ENCODE measurements at regions not wholly inside any gene's neighbourhood (a gene's known extent, or its start where the extent isn't known, plus 50 kb on each side); places are given as distances from the start of the nearest gene placed in this dataset.

GRCh38 chr4:180669680-180670079, 1573.5 kb upstream of the TENM3 start:
- no peak overlapping the region for H3K4me3 Mint-ChIP-seq
- DNase-seq = no peak
- H3K27me3 Mint-ChIP-seq = no peaks in the 10 kb centered on the region
- H3K36me3 Mint-ChIP-seq = no peaks in the 10 kb centered on the region
- no peak for ATAC-seq (ENCODE audit: low read depth in 2 of 2)
- Histone ChIP-seq H3K9me3 (ENCODE audit: control insufficient read depth in 2 of 2, low read length in 2 of 2) (no peaks in the 10 kb centered on the region), H3K4me3 (ENCODE audit: low read depth, low read length) (no peak overlapping the region), H3K27ac (ENCODE audit: insufficient read depth, low read length, poor library complexity, severe bottlenecking) (no peak overlapping the region), H3K36me3 (ENCODE audit: control insufficient read depth, insufficient read depth, low read length) (no peaks in the 10 kb centered on the region), H3K27me3 (ENCODE audit: control insufficient read depth, insufficient read depth, low read length) (no peaks in the 10 kb centered on the region), H3K4me1 (ENCODE audit: control insufficient read depth, insufficient read depth, low read length, poor library complexity, severe bottlenecking) (no peaks in the 10 kb centered on the region)
- H3K4me1 Mint-ChIP-seq = no peaks in the 10 kb centered on the region
- H3K9me3 Mint-ChIP-seq = peaks cover 0 to 4% (median 1%) of the 10 kb centered on the region in 7 donors
- H3K27ac Mint-ChIP-seq = no peak overlapping the region

- H3K4me1 ChIP-seq (ENCODE audit: control insufficient read depth, insufficient read depth, low read length, poor library complexity, severe bottlenecking) = no peaks in the 10 kb centered on the region
- H3K27ac ChIP-seq (ENCODE audit: insufficient read depth, low read length, poor library complexity, severe bottlenecking) = no peak overlapping the region
- Mint-ChIP-seq H3K36me3 (no peaks in the 10 kb centered on the region), H3K27me3 (no peaks in the 10 kb centered on the region), H3K4me3 (no peak overlapping the region), H3K27ac (no peak overlapping the region), H3K9me3 (peaks cover 0 to 5% (median 3%) of the 10 kb centered on the region in 7 donors), H3K4me1 (no peaks in the 10 kb centered on the region)
- ATAC-seq (ENCODE audit: low read depth in 2 of 2) (no peak), DNase-seq (no peak)
- no peak overlapping the region for H3K4me3 ChIP-seq (ENCODE audit: low read depth, low read length)
- H3K27me3 ChIP-seq (ENCODE audit: control insufficient read depth, insufficient read depth, low read length) = no peaks in the 10 kb centered on the region
- no peaks in the 10 kb centered on the region for H3K9me3 ChIP-seq (ENCODE audit: control insufficient read depth in 2 of 2, low read length in 2 of 2)
- H3K36me3 ChIP-seq (ENCODE audit: control insufficient read depth, insufficient read depth, low read length) = no peaks in the 10 kb centered on the region
Measured at GRCh38 chr4:180674619-180675358, 1568.4 kb upstream of the TENM3 start.

DNA sequence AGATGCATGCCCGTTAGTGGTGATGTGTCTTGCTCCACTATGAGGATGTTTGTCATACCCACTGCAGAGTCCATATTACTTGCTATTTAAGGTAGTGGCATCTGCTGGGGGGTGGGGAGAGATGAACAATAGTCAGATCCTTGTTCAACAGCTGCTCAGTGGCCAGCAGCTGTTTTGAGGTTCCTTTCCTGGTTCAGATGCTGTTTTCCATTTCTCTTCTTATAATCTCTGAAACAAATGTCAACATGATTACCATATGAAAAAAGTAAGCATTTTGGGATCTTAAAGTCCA, 1567.9 kb upstream of the TENM3 start:
- DNase-seq (no peak), ATAC-seq (ENCODE audit: low read depth in 2 of 2) (no peak)
- H3K27me3 Mint-ChIP-seq = no peaks in the 10 kb centered on the region
- H3K27me3 ChIP-seq (ENCODE audit: control insufficient read depth, insufficient read depth, low read length) = no peaks in the 10 kb centered on the region
- H3K4me1 ChIP-seq (ENCODE audit: control insufficient read depth, insufficient read depth, low read length, poor library complexity, severe bottlenecking) = no peaks in the 10 kb centered on the region
- H3K27ac Mint-ChIP-seq = no peak overlapping the region
- H3K36me3 ChIP-seq (ENCODE audit: control insufficient read depth, insufficient read depth, low read length) = no peaks in the 10 kb centered on the region
- no peaks in the 10 kb centered on the region for H3K4me1 Mint-ChIP-seq
- peaks cover 0 to 5% (median 3%) of the 10 kb centered on the region in 7 donors for H3K9me3 Mint-ChIP-seq
- H3K4me3 ChIP-seq (ENCODE audit: low read depth, low read length) = no peak overlapping the region
- H3K36me3 Mint-ChIP-seq = no peaks in the 10 kb centered on the region
- no peak overlapping the region for H3K27ac ChIP-seq (ENCODE audit: insufficient read depth, low read length, poor library complexity, severe bottlenecking)
- no peaks in the 10 kb centered on the region for H3K9me3 ChIP-seq (ENCODE audit: control insufficient read depth in 2 of 2, low read length in 2 of 2)
- H3K4me3 Mint-ChIP-seq = no peak overlapping the region

GRCh38 chr4:180680305-180680704, 1562.9 kb upstream of the TENM3 start:
- H3K36me3 Mint-ChIP-seq = no peaks in the 10 kb centered on the region
- no peaks in the 10 kb centered on the region for H3K36me3 ChIP-seq (ENCODE audit: control insufficient read depth, insufficient read depth, low read length)
- H3K9me3 Mint-ChIP-seq = peaks cover 0 to 13% (median 4%) of the 10 kb centered on the region in 7 donors
- H3K27ac ChIP-seq (ENCODE audit: insufficient read depth, low read length, poor library complexity, severe bottlenecking) = no peak overlapping the region
- H3K4me1 ChIP-seq (ENCODE audit: control insufficient read depth, insufficient read depth, low read length, poor library complexity, severe bottlenecking) = no peaks in the 10 kb centered on the region
- H3K27ac Mint-ChIP-seq = no peak overlapping the region
- no peaks in the 10 kb centered on the region for H3K4me1 Mint-ChIP-seq
- no peak overlapping the region for H3K4me3 ChIP-seq (ENCODE audit: low read depth, low read length)
- H3K27me3 Mint-ChIP-seq = no peaks in the 10 kb centered on the region
- H3K9me3 ChIP-seq (ENCODE audit: control insufficient read depth in 2 of 2, low read length in 2 of 2) = no peaks in the 10 kb centered on the region
- ATAC-seq (ENCODE audit: low read depth in 2 of 2) = no peak
- no peaks in the 10 kb centered on the region for H3K27me3 ChIP-seq (ENCODE audit: control insufficient read depth, insufficient read depth, low read length)
- DNase-seq = no peak
- no peak overlapping the region for H3K4me3 Mint-ChIP-seq

- H3K9me3 ChIP-seq (ENCODE audit: control insufficient read depth in 2 of 2, low read length in 2 of 2) = no peaks in the 10 kb centered on the region
- H3K4me3 ChIP-seq (ENCODE audit: low read depth, low read length) = no peak overlapping the region
- no peak for DNase-seq
- H3K27ac ChIP-seq (ENCODE audit: insufficient read depth, low read length, poor library complexity, severe bottlenecking) = no peak overlapping the region
- no peaks in the 10 kb centered on the region for H3K36me3 Mint-ChIP-seq
- H3K27me3 ChIP-seq (ENCODE audit: control insufficient read depth, insufficient read depth, low read length) = no peaks in the 10 kb centered on the region
- H3K4me3 Mint-ChIP-seq = no peak overlapping the region
- ATAC-seq (ENCODE audit: low read depth in 2 of 2) = no peak
- no peaks in the 10 kb centered on the region for H3K4me1 ChIP-seq (ENCODE audit: control insufficient read depth, insufficient read depth, low read length, poor library complexity, severe bottlenecking)
- H3K36me3 ChIP-seq (ENCODE audit: control insufficient read depth, insufficient read depth, low read length) = no peaks in the 10 kb centered on the region
- no peak overlapping the region for H3K27ac Mint-ChIP-seq
- H3K27me3 Mint-ChIP-seq = no peaks in the 10 kb centered on the region
- no peaks in the 10 kb centered on the region for H3K4me1 Mint-ChIP-seq
- peaks cover 0 to 13% (median 6%) of the 10 kb centered on the region in 7 donors for H3K9me3 Mint-ChIP-seq
Measured at GRCh38 chr4:180682776-180683175, 1560.4 kb upstream of the TENM3 start.

DNA sequence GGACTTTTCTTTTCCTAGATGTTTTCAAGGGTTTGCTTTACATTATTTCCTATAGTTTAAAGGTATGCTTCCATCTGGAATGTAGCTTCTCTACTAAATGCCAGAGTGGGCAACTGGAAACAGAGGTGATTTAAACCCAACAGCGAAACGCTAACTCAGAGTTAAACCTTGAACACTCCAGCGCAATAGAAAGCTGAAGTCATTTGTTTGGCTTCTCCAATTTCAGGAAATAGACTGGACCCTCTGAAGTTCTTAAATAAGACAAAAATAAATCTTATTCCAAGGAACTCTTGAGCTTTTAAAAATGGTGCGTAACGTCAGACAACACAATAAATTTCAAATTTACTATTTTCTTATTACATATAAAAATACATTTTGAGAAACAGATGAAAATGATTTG, 1560.0 kb upstream of the TENM3 start:
- H3K36me3 ChIP-seq (ENCODE audit: control insufficient read depth, insufficient read depth, low read length) = no peaks in the 10 kb centered on the region
- Mint-ChIP-seq H3K9me3 (peaks cover 1 to 12% (median 4%) of the 10 kb centered on the region in 7 donors), H3K27me3 (no peaks in the 10 kb centered on the region), H3K4me3 (no peak overlapping the region), H3K4me1 (no peaks in the 10 kb centered on the region), H3K36me3 (no peaks in the 10 kb centered on the region), H3K27ac (no peak overlapping the region)
- H3K27me3 ChIP-seq (ENCODE audit: control insufficient read depth, insufficient read depth, low read length) = no peaks in the 10 kb centered on the region
- no peak overlapping the region for H3K27ac ChIP-seq (ENCODE audit: insufficient read depth, low read length, poor library complexity, severe bottlenecking)
- H3K9me3 ChIP-seq (ENCODE audit: control insufficient read depth in 2 of 2, low read length in 2 of 2) = no peaks in the 10 kb centered on the region
- no peak for DNase-seq
- ATAC-seq (ENCODE audit: low read depth in 2 of 2) = no peak
- no peak overlapping the region for H3K4me3 ChIP-seq (ENCODE audit: low read depth, low read length)
- no peaks in the 10 kb centered on the region for H3K4me1 ChIP-seq (ENCODE audit: control insufficient read depth, insufficient read depth, low read length, poor library complexity, severe bottlenecking)

DNA sequence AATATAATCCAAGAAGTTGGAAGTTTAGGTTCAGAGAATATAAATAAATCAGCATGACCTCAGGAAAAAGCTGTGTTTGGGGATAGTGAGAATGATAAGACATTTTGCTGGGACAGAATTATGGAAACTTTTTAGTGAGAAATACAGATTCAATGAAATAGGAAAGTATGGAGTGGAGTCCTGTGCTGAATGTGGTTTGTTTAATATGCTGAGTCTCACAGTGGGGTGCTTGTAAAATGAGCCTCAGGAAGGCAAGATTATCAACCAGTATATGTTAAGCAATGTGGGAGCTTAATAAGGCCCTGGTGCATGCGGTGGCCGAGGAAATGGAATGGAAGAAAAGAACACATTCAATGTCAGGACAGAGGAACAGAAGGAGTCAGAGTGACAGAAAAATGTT, 1554.7 kb upstream of the TENM3 start:
- H3K4me1 Mint-ChIP-seq = no peaks in the 10 kb centered on the region
- H3K4me3 Mint-ChIP-seq = no peak overlapping the region
- H3K27ac Mint-ChIP-seq = no peak overlapping the region
- DNase-seq (no peak), ATAC-seq (ENCODE audit: low read depth in 2 of 2) (no peak)
- H3K27me3 Mint-ChIP-seq = no peaks in the 10 kb centered on the region
- Histone ChIP-seq H3K27ac (ENCODE audit: insufficient read depth, low read length, poor library complexity, severe bottlenecking) (no peak overlapping the region), H3K4me1 (ENCODE audit: control insufficient read depth, insufficient read depth, low read length, poor library complexity, severe bottlenecking) (no peaks in the 10 kb centered on the region), H3K4me3 (ENCODE audit: low read depth, low read length) (no peak overlapping the region), H3K9me3 (ENCODE audit: control insufficient read depth in 2 of 2, low read length in 2 of 2) (peaks cover 0 to 2% of the 10 kb centered on the region in 2 experiments), H3K36me3 (ENCODE audit: control insufficient read depth, insufficient read depth, low read length) (no peaks in the 10 kb centered on the region), H3K27me3 (ENCODE audit: control insufficient read depth, insufficient read depth, low read length) (no peaks in the 10 kb centered on the region)
- H3K9me3 Mint-ChIP-seq = peaks cover 2 to 7% (median 5%) of the 10 kb centered on the region in 7 donors
- H3K36me3 Mint-ChIP-seq = no peaks in the 10 kb centered on the region

DNA sequence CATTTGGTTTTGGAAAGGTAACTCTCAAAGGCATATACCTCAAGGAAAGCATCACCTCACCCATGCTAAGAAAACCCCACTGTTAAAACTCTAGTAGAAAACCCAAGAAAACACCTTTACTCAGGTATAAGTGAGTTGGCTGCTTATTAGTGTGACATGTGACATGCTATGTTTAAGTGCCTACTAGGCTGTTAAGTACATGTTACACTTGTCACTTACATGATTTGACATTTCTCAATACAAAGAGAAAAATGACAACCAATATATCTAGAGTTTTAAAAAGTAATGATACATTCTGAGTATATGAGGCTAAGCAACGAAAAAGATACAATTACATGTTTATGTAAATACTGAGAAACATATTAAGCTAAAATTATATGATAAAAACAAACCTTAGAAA, 1548.3 kb upstream of the TENM3 start:
- no peaks in the 10 kb centered on the region for H3K27me3 ChIP-seq (ENCODE audit: control insufficient read depth, insufficient read depth, low read length)
- Mint-ChIP-seq H3K4me1 (no peaks in the 10 kb centered on the region), H3K27me3 (no peaks in the 10 kb centered on the region), H3K9me3 (peaks cover 0 to 13% (median 5%) of the 10 kb centered on the region in 7 donors), H3K36me3 (no peaks in the 10 kb centered on the region), H3K27ac (no peak overlapping the region), H3K4me3 (no peak overlapping the region)
- H3K36me3 ChIP-seq (ENCODE audit: control insufficient read depth, insufficient read depth, low read length) = no peaks in the 10 kb centered on the region
- H3K9me3 ChIP-seq (ENCODE audit: control insufficient read depth in 2 of 2, low read length in 2 of 2) = no peaks in the 10 kb centered on the region
- no peaks in the 10 kb centered on the region for H3K4me1 ChIP-seq (ENCODE audit: control insufficient read depth, insufficient read depth, low read length, poor library complexity, severe bottlenecking)
- no peak overlapping the region for H3K4me3 ChIP-seq (ENCODE audit: low read depth, low read length)
- no peak overlapping the region for H3K27ac ChIP-seq (ENCODE audit: insufficient read depth, low read length, poor library complexity, severe bottlenecking)
- ATAC-seq (ENCODE audit: low read depth in 2 of 2) (no peak), DNase-seq (no peak)
